Neural cell (in vitro differentiated cells): ENCODE measurements at regions not wholly inside any gene's neighbourhood (a gene's known extent, or its start where the extent isn't known, plus 50 kb on each side); places are given as distances from the start of the nearest gene placed in this dataset.

ENCODE experiments used
- EP300 ChIP-seq: fragments of 450-650 bp; conservative IDR thresholded peaks from 2 replicates; pipeline ENCODE4 v1.6.1; 2014; ENCODE audit warnings: antibody characterized with exemption, mild to moderate bottlenecking, moderate library complexity; ENCODE audit not compliant: poor library complexity, severe bottlenecking
- POLR2AphosphoS5 ChIP-seq: IDR thresholded peaks from 2 replicates; pipeline ENCODE4 v1.6.1; 2012
- RAD21 ChIP-seq: fragments of 450-650 bp; conservative IDR thresholded peaks from 2 replicates; pipeline ENCODE4 v1.6.1; 2014; ENCODE audit warnings: antibody characterized with exemption, mild to moderate bottlenecking, moderate library complexity
- TAF1 ChIP-seq: IDR thresholded peaks from 2 replicates; pipeline ENCODE4 v1.6.1; 2012; ENCODE audit warnings: low read depth
- TF ChIP-seq, protein P1 (sequence below): fragments of 450-650 bp; IDR thresholded peaks from 2 replicates; pipeline ENCODE4 v1.5.1; 2014; ENCODE audit warnings: antibody characterized with exemption, mild to moderate bottlenecking, moderate library complexity; ENCODE audit not compliant: poor library complexity, severe bottlenecking
- TF ChIP-seq, protein P2 (sequence below): IDR thresholded peaks from 2 replicates; pipeline ENCODE4 v1.6.1; 2012; ENCODE audit warnings: borderline replicate concordance

DNA sequence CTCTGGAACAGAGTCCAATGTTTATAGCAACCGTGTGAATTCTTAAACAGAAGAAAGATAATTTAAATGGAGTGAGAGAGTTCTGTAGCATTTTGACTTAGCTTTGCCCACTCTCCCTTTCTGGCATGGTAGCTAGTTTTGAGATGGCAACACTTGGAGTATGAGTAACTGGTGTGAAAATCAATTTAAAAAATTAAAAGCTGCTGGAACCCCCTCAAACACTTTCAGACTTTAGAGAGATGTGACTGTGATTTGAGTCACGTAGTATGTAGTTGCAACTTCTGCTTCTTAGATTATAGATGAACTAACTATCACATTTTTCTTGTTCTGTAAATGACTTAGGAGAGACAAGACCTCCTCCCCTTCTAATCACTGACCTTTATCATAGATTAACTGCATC, 2309.5 kb upstream of the C9orf72 start:
- TF ChIP-seq RAD21 (no peak), EP300 (no peak), POLR2AphosphoS5 (no peak), TAF1 (no peak)
- TF ChIP-seq, protein P1, sequence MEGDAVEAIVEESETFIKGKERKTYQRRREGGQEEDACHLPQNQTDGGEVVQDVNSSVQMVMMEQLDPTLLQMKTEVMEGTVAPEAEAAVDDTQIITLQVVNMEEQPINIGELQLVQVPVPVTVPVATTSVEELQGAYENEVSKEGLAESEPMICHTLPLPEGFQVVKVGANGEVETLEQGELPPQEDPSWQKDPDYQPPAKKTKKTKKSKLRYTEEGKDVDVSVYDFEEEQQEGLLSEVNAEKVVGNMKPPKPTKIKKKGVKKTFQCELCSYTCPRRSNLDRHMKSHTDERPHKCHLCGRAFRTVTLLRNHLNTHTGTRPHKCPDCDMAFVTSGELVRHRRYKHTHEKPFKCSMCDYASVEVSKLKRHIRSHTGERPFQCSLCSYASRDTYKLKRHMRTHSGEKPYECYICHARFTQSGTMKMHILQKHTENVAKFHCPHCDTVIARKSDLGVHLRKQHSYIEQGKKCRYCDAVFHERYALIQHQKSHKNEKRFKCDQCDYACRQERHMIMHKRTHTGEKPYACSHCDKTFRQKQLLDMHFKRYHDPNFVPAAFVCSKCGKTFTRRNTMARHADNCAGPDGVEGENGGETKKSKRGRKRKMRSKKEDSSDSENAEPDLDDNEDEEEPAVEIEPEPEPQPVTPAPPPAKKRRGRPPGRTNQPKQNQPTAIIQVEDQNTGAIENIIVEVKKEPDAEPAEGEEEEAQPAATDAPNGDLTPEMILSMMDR: no peak
- TF ChIP-seq, protein P2, sequence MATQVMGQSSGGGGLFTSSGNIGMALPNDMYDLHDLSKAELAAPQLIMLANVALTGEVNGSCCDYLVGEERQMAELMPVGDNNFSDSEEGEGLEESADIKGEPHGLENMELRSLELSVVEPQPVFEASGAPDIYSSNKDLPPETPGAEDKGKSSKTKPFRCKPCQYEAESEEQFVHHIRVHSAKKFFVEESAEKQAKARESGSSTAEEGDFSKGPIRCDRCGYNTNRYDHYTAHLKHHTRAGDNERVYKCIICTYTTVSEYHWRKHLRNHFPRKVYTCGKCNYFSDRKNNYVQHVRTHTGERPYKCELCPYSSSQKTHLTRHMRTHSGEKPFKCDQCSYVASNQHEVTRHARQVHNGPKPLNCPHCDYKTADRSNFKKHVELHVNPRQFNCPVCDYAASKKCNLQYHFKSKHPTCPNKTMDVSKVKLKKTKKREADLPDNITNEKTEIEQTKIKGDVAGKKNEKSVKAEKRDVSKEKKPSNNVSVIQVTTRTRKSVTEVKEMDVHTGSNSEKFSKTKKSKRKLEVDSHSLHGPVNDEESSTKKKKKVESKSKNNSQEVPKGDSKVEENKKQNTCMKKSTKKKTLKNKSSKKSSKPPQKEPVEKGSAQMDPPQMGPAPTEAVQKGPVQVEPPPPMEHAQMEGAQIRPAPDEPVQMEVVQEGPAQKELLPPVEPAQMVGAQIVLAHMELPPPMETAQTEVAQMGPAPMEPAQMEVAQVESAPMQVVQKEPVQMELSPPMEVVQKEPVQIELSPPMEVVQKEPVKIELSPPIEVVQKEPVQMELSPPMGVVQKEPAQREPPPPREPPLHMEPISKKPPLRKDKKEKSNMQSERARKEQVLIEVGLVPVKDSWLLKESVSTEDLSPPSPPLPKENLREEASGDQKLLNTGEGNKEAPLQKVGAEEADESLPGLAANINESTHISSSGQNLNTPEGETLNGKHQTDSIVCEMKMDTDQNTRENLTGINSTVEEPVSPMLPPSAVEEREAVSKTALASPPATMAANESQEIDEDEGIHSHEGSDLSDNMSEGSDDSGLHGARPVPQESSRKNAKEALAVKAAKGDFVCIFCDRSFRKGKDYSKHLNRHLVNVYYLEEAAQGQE: no peak
